BJ (cell line): ENCODE measurements at regions not wholly inside any gene's neighbourhood (a gene's known extent, or its start where the extent isn't known, plus 50 kb on each side); places are given as distances from the start of the nearest gene placed in this dataset.

Source experiments
- CTCF ChIA-PET: fragments of 350-600 bp; formaldehyde crosslinking; extraction: SDS; loops from one replicate; lab custom pipeline; 2021; ENCODE audit warnings: antibody characterized with exemption, inconsistent platforms; lab: Yijun Ruan, JAX
- POLR2A ChIA-PET: fragments of 300-600 bp; sonication (Branson Sonifier 250); formaldehyde crosslinking; extraction: SDS; loops from one replicate; lab custom pipeline; 2021; ENCODE audit warnings: antibody characterized with exemption; lab: Charles Lee
- DNase-seq: peaks from one replicate; pipeline ENCODE4 v3.0.0-alpha.2; 2011; ENCODE audit warnings: low read depth
- H3K27me3 ChIP-seq: 2 replicates; pipeline ENCODE4 v1.6.0; 2011; ENCODE audit warnings: low read length; ENCODE audit not compliant: control insufficient read depth, insufficient read depth
- H3K36me3 ChIP-seq: 2 replicates; pipeline ENCODE4 v1.5.1; 2011; ENCODE audit warnings: low read length; ENCODE audit not compliant: control insufficient read depth, insufficient read depth
- H3K4me3 ChIP-seq: 2 replicates; pipeline ENCODE4 v1.5.1; 2011; ENCODE audit warnings: low read depth, mild to moderate bottlenecking, control low read depth, low read length
- TF ChIP-seq, protein P1 (sequence below): IDR thresholded peaks from 2 replicates; pipeline ENCODE4 v1.5.1; 2011; ENCODE audit warnings: low read depth, mild to moderate bottlenecking, control low read depth, inconsistent platforms, low read length, moderate library complexity; ENCODE audit not compliant: insufficient read depth

DNA sequence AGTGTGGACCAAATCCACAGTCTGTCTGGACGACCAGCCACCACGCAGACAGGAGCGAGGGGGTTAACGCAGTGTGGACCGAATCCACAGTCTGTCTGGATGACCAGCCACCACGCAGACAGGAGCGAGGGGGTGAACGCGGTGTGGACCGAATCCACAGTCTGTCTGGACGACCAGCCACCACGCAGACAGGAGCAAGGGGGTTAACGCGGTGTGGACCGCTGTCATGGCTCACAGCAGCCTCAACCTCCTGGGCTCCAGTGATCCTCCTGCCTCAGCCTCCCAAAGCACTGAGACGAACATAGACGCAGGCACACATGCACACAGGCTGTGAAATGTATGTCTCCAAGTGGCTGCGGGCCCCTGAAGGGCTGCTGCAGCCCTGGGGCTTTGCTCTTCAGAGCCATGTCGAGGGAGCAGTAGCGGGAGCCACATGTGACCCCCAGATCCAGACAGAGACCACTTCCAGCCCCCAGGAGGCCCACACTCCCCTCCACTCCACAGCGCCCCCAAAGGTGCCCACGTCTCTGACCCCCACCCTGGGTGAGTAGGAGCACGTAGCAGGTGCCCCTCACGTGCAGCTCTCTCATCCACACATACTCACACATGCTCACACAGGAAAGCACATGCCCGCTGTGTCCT, 98.1 kb downstream of the YTHDF1 start:
- ChIA-PET CTCF (no interaction called here), POLR2A (no interaction called here)
- H3K4me3 ChIP-seq = no peak overlapping the region
- DNase-seq = no peak
- no peaks in the 10 kb centered on the region for H3K36me3 ChIP-seq
- H3K27me3 ChIP-seq = no peaks in the 10 kb centered on the region; the same call in 1 of the 2 replicates
- TF ChIP-seq, protein P1, sequence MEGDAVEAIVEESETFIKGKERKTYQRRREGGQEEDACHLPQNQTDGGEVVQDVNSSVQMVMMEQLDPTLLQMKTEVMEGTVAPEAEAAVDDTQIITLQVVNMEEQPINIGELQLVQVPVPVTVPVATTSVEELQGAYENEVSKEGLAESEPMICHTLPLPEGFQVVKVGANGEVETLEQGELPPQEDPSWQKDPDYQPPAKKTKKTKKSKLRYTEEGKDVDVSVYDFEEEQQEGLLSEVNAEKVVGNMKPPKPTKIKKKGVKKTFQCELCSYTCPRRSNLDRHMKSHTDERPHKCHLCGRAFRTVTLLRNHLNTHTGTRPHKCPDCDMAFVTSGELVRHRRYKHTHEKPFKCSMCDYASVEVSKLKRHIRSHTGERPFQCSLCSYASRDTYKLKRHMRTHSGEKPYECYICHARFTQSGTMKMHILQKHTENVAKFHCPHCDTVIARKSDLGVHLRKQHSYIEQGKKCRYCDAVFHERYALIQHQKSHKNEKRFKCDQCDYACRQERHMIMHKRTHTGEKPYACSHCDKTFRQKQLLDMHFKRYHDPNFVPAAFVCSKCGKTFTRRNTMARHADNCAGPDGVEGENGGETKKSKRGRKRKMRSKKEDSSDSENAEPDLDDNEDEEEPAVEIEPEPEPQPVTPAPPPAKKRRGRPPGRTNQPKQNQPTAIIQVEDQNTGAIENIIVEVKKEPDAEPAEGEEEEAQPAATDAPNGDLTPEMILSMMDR = no peak

DNA sequence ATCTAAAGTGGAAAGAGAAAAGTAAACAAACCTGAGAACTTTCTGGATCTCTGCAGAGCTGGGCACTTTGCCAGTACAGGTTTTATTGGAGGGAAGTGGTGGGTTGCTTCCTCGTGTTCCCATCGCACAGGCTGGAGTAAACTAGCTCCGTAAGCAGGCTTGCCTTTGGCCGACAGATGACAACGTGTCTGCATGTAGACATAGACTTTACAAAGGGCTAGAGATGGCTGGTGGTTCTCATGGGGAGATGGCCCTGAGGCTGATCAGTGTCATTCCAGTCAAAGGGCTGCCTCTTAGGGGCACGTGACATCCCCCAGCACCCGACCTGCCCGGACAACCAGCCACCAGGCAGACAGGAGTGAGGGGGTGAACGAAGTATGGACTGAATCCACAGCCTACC, 98.8 kb downstream of the YTHDF1 start:
- no peak for DNase-seq
- no peaks in the 10 kb centered on the region; the same call in 1 of the 2 replicates for H3K27me3 ChIP-seq
- POLR2A ChIA-PET = no interaction called here
- CTCF ChIA-PET = interaction anchor here (0.9 to 1.2 kb wide), 2 partner anchors 8 to 14 kb away, joined by 3 to 4 read pairs; no protein-coding TSS in a partner anchor
- TF ChIP-seq, protein P1 = no peak
- no peaks in the 10 kb centered on the region for H3K36me3 ChIP-seq
- H3K4me3 ChIP-seq = no peak overlapping the region

DNA sequence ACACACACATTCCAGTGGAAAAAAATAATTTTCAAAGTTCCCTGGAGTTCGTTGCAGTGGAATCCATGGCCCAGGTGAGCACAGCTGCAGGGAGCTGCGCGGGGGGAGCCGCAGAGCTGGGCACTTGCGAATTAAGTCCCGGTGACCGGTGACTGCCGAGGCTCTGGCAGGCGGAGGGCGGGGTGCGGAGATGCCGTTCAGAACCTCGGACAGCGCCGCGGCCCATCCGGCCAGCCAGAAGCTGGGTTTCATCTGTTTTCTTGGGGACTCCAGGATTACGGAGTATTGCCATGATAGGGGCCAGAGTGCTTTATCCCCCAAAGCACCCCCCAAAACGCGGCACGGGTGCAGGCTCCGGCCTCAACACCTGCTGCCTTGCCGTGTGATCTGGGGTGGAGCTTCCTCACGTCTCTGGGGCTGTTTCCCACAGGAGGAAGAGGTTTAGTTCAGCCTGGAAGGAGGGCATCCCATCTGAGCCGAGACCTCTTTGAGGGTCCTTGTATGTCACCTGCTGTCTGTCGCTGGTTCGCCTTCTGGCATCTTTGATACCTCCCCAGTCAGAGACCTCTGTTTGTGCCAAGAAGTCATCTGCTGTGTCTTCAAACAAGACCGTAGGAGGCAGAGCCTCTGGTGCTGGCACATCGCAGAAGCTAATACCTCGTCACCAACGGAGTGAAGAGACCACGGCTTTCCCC, 99.4 kb downstream of the YTHDF1 start:
- TF ChIP-seq, protein P1 = no peak
- POLR2A ChIA-PET = no interaction called here
- no peak for DNase-seq
- Histone ChIP-seq H3K27me3 (no peaks in the 10 kb centered on the region; the same call in 1 of the 2 replicates), H3K4me3 (no peak overlapping the region), H3K36me3 (no peaks in the 10 kb centered on the region)
- CTCF ChIA-PET = interaction anchor here (0.9 to 1.2 kb wide), 2 partner anchors 9 to 13 kb away, joined by 3 to 4 read pairs; no protein-coding TSS in a partner anchor

GRCh38 chr20:63115651-63116411, 100.1 kb downstream of the YTHDF1 start:
- no peak for DNase-seq
- TF ChIP-seq, protein P1 = no peak
- CTCF ChIA-PET = interaction anchor here (0.9 to 1.2 kb wide), 2 partner anchors 9 to 12 kb away, joined by 3 to 4 read pairs; no protein-coding TSS in a partner anchor
- no peaks in the 10 kb centered on the region for H3K36me3 ChIP-seq
- POLR2A ChIA-PET = no interaction called here
- no peaks in the 10 kb centered on the region; the same call in 1 of the 2 replicates for H3K27me3 ChIP-seq
- H3K4me3 ChIP-seq = no peak overlapping the region
